ENCODE measurements at regions not wholly inside any gene's neighbourhood (a gene's known extent, or its start where the extent isn't known, plus 50 kb on each side); places are given as distances from the start of the nearest gene placed in this dataset.
"Not testable (repeated sequence)": the region's sequence is repeated elsewhere in the genome, so short reads cannot be mapped to it uniquely, and the experiment has no call there.

GRCh38 chr13:109954441-109954840 is 168.1 kb upstream of the IRS2 start:
- intact Hi-C loops (cut with DNase I) = no loop called here
- no peak for DNase-seq (ENCODE audit: low spot score)

DNA sequence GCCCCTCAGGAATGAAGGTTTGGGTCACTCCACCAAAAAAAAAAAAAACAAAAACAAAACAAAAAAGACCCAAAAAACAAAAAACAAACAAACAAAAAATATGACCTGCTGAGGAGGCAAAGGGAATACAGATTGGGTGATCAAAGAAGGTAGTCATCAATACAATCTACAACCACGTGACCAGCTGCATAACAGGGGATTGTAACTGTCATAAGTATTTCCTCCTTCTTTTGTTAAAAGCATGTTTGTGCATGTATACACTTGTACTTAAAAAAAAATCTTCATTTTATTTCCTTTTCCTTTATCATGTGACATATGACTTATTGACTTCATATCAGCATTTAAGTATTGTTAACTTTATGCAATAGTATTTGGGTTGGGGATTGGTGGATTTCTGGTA is 165.1 kb upstream of the IRS2 start:
- DNase-seq (ENCODE audit: low spot score) = no peak
- intact Hi-C loops (cut with DNase I) = no loop called here

DNA sequence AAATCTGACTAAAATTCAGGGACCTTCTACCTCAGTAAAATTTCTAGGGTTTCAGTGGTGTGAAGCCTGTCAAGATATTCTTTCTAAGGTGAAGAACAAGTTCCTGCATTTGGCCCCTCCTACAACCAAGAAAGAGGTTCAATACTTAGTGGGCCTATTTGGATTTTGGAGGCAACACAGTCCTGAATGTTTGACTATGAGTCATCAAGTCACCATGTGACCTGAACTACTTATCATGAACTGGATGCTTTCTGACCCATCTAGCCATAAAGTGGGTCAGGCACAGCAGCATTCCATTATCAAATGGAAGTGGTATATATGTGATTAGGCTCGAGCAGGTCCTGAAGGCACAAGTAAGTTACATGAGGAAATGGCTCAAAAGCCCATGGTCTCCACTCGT is 163.0 kb upstream of the IRS2 start:
- DNase-seq (ENCODE audit: low spot score) = no peak
- intact Hi-C loops (cut with DNase I) = no loop called here

DNA sequence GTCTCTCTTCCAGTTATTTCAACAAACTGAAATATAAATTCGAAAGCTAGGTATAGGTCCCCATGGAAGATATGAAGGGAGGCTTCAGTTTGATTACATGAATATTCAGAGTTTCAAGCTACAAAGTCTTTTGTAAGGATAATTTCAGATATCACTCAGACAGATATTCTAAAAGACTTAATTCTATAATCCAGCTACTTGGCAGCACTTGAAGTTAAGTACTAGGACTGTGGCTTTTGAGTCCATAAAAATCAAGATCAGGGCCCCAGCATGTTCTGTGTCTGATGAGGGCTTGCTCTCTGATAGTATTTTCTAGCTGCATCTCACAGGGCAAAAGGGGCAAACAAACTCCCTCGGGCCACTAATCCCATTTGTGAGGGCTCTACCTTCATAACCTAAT is 160.6 kb upstream of the IRS2 start:
- intact Hi-C loops (cut with DNase I) = no loop called here
- no peak for DNase-seq (ENCODE audit: low spot score)

GRCh38 chr13:109945206-109945960 is 159.0 kb upstream of the IRS2 start:
- intact Hi-C loops (cut with DNase I) = no loop called here
- DNase-seq (ENCODE audit: low spot score) = no peak

GRCh38 chr13:109941951-109942350 is 155.6 kb upstream of the IRS2 start:
- DNase-seq (ENCODE audit: low spot score) = no peak
- intact Hi-C loops (cut with DNase I) = no loop called here

GRCh38 chr13:109941221-109941620 is 154.8 kb upstream of the IRS2 start:
- intact Hi-C loops (cut with DNase I) = no loop called here
- no peak for DNase-seq (ENCODE audit: low spot score)

GRCh38 chr13:109940637-109941036 is 154.3 kb upstream of the IRS2 start:
- intact Hi-C loops (cut with DNase I) = no loop called here
- no peak for DNase-seq (ENCODE audit: low spot score)

- DNase-seq (ENCODE audit: low spot score) = no peak
- intact Hi-C loops (cut with DNase I) = no loop called here
These were observed 153.5 kb upstream of the IRS2 start for GRCh38 chr13:109939838-109940237.

DNA sequence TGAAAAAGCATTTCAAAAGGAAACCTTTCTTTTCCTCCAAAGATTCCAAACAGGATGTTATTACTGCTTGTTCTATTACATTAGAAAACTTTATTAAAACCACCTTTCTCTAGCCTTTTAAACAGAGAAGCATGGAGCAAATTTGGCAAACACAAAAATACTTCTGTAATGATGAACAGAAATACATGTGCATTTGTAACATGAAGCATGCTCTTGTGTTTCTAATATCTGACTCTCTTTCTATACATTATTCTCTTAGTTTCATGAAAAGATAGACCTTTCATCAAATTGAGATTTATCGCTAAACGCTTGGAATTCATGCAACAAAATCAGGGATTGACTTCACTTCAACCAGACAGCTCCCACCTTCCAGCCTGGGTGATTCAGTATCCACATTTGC is 152.8 kb upstream of the IRS2 start:
- DNase-seq (ENCODE audit: low spot score) = no peak
- intact Hi-C loops (cut with DNase I) = no loop called here

- intact Hi-C loops (cut with DNase I) = no loop called here
These were observed 152.0 kb upstream of the IRS2 start for GRCh38 chr13:109938255-109938936.

DNA sequence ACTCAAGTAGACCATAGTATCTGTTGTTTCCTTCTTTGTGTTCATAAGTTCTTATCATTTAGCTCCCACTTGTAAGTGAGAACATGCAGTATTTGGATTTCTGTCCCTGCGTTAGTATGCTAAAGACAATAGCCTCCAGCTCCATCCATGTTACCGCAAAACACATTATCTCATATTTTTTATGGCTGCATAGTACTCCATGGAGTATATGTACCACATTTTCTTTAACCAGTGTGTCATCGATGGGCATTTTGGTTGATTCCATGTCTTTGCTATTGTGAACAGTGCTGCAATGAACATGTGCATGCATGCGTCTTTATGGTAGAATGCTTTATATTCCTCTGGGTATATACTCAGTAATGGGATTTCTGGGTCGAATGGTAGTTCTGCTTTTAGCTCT is 148.1 kb upstream of the IRS2 start:
- intact Hi-C loops (cut with DNase I); DNase-seq (ENCODE audit: low spot score): not testable (repeated sequence)

More at GRCh38 chr13:109938255-109938936, 152.0 kb upstream of the IRS2 start:
- DNase-seq (ENCODE audit: low spot score) = no peak

- intact Hi-C loops (cut with DNase I) = no loop called here
- no peak for DNase-seq (ENCODE audit: low spot score)
These were observed 147.1 kb upstream of the IRS2 start for GRCh38 chr13:109933476-109933875.

GRCh38 chr13:109924376-109924775 is 138.0 kb upstream of the IRS2 start:
- DNase-seq (ENCODE audit: low spot score) = no peak
- intact Hi-C loops (cut with DNase I) = no loop called here

DNA sequence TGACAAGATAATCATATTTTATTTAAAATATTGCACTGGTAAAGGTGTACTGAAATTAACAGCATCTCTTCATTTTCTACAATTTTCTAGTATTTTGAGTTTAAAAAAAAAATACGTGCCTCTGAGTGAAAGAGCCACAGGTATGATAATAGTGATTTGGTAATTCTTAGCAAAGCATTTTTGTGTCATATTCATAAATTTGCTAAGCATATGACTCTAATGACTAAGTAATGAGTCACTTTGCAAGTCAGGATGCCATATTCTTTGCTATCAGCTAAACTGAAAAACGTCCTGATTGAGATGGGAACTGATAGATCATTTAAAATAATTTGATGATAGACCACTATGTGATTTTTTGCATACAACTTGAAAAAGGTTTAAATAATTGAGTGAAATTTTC is 136.1 kb upstream of the IRS2 start:
- intact Hi-C loops (cut with DNase I) = no loop called here
- no peak for DNase-seq (ENCODE audit: low spot score)

GRCh38 chr13:109919715-109920375 is 133.5 kb upstream of the IRS2 start:
- intact Hi-C loops (cut with DNase I) = no loop called here
- no peak for DNase-seq (ENCODE audit: low spot score)

DNA sequence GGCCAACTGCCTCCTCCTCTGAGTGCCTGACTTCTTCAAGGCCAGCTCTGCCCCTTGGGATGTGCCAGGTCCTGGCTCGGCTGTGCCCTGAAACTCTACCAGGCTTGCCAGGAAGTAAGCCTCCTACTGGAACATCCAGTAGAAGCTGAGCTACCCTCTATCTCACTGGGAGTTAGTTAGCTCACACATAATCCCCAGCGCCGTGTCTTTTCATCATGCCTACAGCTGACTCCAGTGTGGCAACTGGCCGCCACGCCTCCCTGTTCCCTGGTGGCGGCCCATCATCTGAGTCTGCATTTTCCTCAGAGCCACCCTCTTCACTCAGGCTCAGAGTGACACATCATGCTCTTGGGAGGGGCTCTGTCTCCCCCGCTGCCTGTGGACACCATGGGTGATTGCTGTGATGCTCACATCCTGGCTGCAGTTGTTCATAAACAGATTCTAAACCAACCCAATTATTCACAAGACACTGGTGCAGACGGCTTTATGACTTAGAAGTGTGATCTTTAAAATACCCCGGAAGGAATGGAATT is 131.9 kb upstream of the IRS2 start:
- no peak for DNase-seq (ENCODE audit: low spot score)
- intact Hi-C loops (cut with DNase I) = no loop called here

GRCh38 chr13:109917422-109917821 is 131.0 kb upstream of the IRS2 start:
- no peak for DNase-seq (ENCODE audit: low spot score)
- intact Hi-C loops (cut with DNase I) = no loop called here

GRCh38 chr13:109913936-109914510 is 127.6 kb upstream of the IRS2 start:
- intact Hi-C loops (cut with DNase I) = no loop called here

DNA sequence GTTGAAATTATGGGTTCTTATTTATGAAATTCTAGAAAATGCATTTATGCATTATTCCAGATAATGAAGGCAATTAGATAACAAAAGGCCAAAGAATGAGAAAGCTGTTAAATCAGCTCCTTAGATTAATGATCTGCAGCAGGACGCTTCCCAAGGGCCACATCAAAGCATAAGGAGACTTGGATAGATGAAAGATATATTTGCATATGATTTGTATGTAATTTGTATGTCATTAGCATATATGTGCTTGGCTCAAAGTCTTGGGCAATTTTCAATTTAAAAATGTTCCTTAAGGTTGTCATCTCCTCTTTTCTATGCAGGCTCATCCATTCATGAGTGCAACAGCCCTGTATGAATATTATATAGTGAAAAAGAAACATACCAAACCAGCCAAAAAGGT is 126.8 kb upstream of the IRS2 start:
- intact Hi-C loops (cut with DNase I) = no loop called here

More at GRCh38 chr13:109913936-109914510, 127.6 kb upstream of the IRS2 start:
- DNase-seq (ENCODE audit: low spot score) = no peak

More for the DNA sequence above, 126.8 kb upstream of the IRS2 start:
- DNase-seq (ENCODE audit: low spot score) = no peak

Data from cardiac septum (tissue), 1 donor.